ENCODE measurements at regions not wholly inside any gene's neighbourhood (a gene's known extent, or its start where the extent isn't known, plus 50 kb on each side); places are given as distances from the start of the nearest gene placed in this dataset.

DNA sequence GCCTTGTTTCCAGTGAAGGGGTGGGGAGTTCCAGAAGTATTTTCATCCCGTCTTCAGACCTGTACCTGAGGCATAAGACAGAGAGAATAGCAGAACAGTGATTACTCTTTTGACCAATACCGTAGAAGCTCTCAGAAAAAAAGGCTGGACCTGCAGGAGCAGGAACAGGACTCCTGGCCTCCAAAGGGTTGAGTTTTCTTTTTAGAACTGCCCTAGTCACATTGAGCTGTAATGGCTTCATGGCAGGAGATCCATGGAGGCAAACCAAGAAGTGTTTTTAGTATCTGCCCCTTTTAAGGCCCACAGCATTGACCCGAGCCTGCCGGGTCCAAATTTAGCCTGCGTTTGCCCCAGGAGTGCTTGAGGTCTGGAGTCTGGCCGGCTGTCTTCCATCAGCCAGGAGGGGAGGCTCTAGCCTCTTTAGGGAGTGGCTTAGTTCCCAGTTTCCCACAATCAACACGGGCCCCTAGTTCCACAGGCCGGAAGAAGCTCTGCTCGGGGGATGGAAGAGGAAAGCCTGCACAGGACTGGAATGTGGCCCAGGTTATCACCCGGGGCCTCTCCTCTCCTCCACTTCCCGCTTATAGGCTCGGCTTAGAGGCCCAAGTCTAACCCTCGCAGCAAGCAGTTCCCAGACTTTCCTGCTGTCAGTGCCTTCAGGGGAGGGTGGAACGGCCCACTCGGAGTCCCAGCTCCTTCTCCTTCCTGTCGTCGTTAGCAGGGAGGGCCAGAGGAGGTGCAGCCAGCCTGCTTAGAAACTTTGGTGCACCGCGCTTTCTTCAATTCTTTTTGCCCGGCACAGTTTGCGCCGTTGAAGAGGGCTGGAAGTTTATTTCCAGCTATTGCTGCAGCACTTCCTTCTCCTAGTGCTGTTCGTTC is 80.7 kb downstream of the C9orf152 start:
- dilution Hi-C loops (cut with MboI; ENCODE audit: extremely low pct_ligation_motif_present, low sequenced_read_pairs): no loop called here
- H3K79me2 ChIP-seq (ENCODE audit: control insufficient read depth, insufficient read depth, low read length): peaks cover 99% of the 10 kb centered on the region
- intact Hi-C loops (cut with micrococcal nuclease): loop anchor here (1.0 to 5.0 kb wide), 4 partner anchors 12 to 220 kb away; no protein-coding TSS in a partner anchor
- TF ChIP-seq CTCF (IDR thresholded peaks at IDR 0.05; ENCODE audit: extremely low read depth in 1 of 2, insufficient read depth in 1 of 2, low read depth in 1 of 2, low read length in 2 of 2) (no peak), GATA2 (IDR thresholded peaks at IDR 0.05; ENCODE audit: insufficient read depth, insufficient read length, low read depth, low read length) (peak; percentile 24), POLR2AphosphoS5 (IDR thresholded peaks at IDR 0.05; ENCODE audit: insufficient read depth, low read depth, low read length) (peak; percentile 70), JUN (IDR thresholded peaks at IDR 0.05; ENCODE audit: borderline replicate concordance, insufficient read depth, insufficient read length, low read depth) (no peak), POLR2A (IDR thresholded peaks at IDR 0.05; ENCODE audit: low read depth, low read length) (peak; percentile 40), MYC (IDR thresholded peaks at IDR 0.05; ENCODE audit: low read depth, low read length) (no peak), EZH2 (IDR thresholded peaks at IDR 0.05; ENCODE audit: borderline replicate concordance, low read depth, low read length, severe bottlenecking) (no peak), MAX (IDR thresholded peaks at IDR 0.05; ENCODE audit: insufficient read depth, insufficient read length) (no peak)
- H3K9me3 ChIP-seq (replicated peaks; ENCODE audit: control insufficient read depth, insufficient read depth, low read length): no peaks in the 10 kb centered on the region
- H3K36me3 ChIP-seq (ENCODE audit: control insufficient read depth in 2 of 2, extremely low read depth in 1 of 2, insufficient read depth in 2 of 2, low read length in 2 of 2): no peaks in the 10 kb centered on the region
- peaks cover 76% of the 10 kb centered on the region for H3K4me1 ChIP-seq (ENCODE audit: control insufficient read depth, extremely low read depth, insufficient read depth, low read length)
- DNase-seq (ENCODE audit: low read depth, low spot score) (peak; percentile 80), FAIRE-seq (peak; percentile 89)
- peaks cover 3% of the 10 kb centered on the region for H4K20me1 ChIP-seq (replicated peaks; ENCODE audit: control insufficient read depth, extremely low read depth, insufficient read depth, low read length)
- no peak overlapping the region for H2AFZ ChIP-seq (ENCODE audit: low read depth, low read length)
- CTCF ChIA-PET: interaction anchor here (0.7 to 2.7 kb wide), 14 partner anchors 9 to 224 kb away, joined by 3 to 21 read pairs (median 4); no protein-coding TSS in a partner anchor
- POLR2A ChIA-PET: interaction anchor here (0.5 to 1.1 kb wide), 2 partner anchors 14 to 50 kb away, joined by 3 to 5 read pairs; no protein-coding TSS in a partner anchor
- TSS peak; percentile 41 for BruUV-seq (replicated peaks)
- H3K9ac ChIP-seq (replicated peaks; ENCODE audit: extremely low read depth, insufficient read depth, low read length): peak overlapping the region; percentile 48
- peak overlapping the region; percentile 79 for H3K27ac ChIP-seq (ENCODE audit: insufficient read depth, low read depth, low read length)
- H3K9me1 ChIP-seq (replicated peaks; ENCODE audit: control insufficient read depth, extremely low read depth, insufficient read depth, low read length): no peaks in the 10 kb centered on the region
- H3K27me3 ChIP-seq (ENCODE audit: control insufficient read depth in 2 of 2, insufficient read depth in 2 of 2, low read length in 2 of 2): no peaks in the 10 kb centered on the region
- H3K4me3 ChIP-seq (replicated peaks in 1 of 3; ENCODE audit: insufficient read depth in 1 of 3, low read depth in 1 of 3, low read length in 3 of 3): no peak overlapping the region
- peak overlapping the region; percentile 48 for H3K4me2 ChIP-seq (ENCODE audit: insufficient read depth, low read length)

Data from endothelial cell of umbilical vein (primary cell).